GM23338 (cell line): ENCODE measurements at regions not wholly inside any gene's neighbourhood (a gene's known extent, or its start where the extent isn't known, plus 50 kb on each side); places are given as distances from the start of the nearest gene placed in this dataset.

ENCODE experiments used
- ATAC-seq: fragments of 200-7000 bp; cut with Tn5 transposase; 3 replicates; pipeline ENCODE4 v1.9.1; 2020
- DNase-seq: peaks from one replicate; pipeline ENCODE4 v3.0.0-alpha.2; 2015; ENCODE audit warnings: low spot score
- H2AFZ ChIP-seq: fragments of 200-600 bp; sonication (generic); 2 replicates; pipeline ENCODE4 v1.8.0; 2016; ENCODE audit warnings: antibody characterized with exemption, mild to moderate bottlenecking, moderate library complexity
- H3F3A ChIP-seq: fragments of 200-600 bp; sonication (generic); replicated peaks from 2 replicates; pipeline ENCODE4 v1.8.0; 2017; ENCODE audit warnings: antibody characterized with exemption, mixed run types, low read depth
- H3K27ac ChIP-seq: fragments of 200-600 bp; sonication (generic); 2 replicates; pipeline ENCODE4 v1.6.1; 2016; ENCODE audit warnings: low read depth
- H3K27me3 ChIP-seq: fragments of 200-600 bp; sonication (generic); 2 replicates; pipeline ENCODE4 v1.8.0; 2016; ENCODE audit warnings: mild to moderate bottlenecking, mixed run types, moderate library complexity; ENCODE audit not compliant: insufficient read depth
- H3K36me3 ChIP-seq: fragments of 200-600 bp; sonication (generic); 2 replicates; pipeline ENCODE4 v1.8.0; 2016; ENCODE audit warnings: mild to moderate bottlenecking; ENCODE audit not compliant: insufficient read depth
- H3K4me1 ChIP-seq: fragments of 200-600 bp; sonication (generic); 2 replicates; pipeline ENCODE4 v1.8.0; 2016; ENCODE audit warnings: mild to moderate bottlenecking, moderate library complexity; ENCODE audit not compliant: insufficient read depth
- H3K4me2 ChIP-seq: fragments of 200-600 bp; sonication (generic); 2 replicates; pipeline ENCODE4 v1.7.1; 2017; ENCODE audit warnings: mixed run types
- H3K4me3 ChIP-seq: fragments of 200-600 bp; sonication (generic); 2 replicates; pipeline ENCODE4 v1.6.1; 2016; ENCODE audit warnings: mixed run types
- H3K79me2 ChIP-seq: fragments of 200-600 bp; sonication (generic); replicated peaks from 2 replicates; pipeline ENCODE4 v1.8.0; 2017; ENCODE audit warnings: mild to moderate bottlenecking; ENCODE audit not compliant: insufficient read depth
- H3K9me2 ChIP-seq: fragments of 200-600 bp; sonication (generic); 2 replicates; pipeline ENCODE4 v1.8.0; 2017; ENCODE audit not compliant: insufficient read depth
- H4K20me1 ChIP-seq: fragments of 200-600 bp; sonication (generic); replicated peaks from 2 replicates; pipeline ENCODE4 v1.8.0; 2017; ENCODE audit warnings: mild to moderate bottlenecking; ENCODE audit not compliant: insufficient read depth
- H3K27ac Mint-ChIP-seq: 2 replicates; pipeline ENCODE4 v1.8.0; 2020; ENCODE audit warnings: inconsistent platforms, mild to moderate bottlenecking, moderate library complexity, mixed read lengths
- H3K27me3 Mint-ChIP-seq: 3 replicates; pipeline ENCODE4 v1.8.0; 2022; ENCODE audit warnings: low read depth, mild to moderate bottlenecking, moderate library complexity, mixed read lengths, inconsistent platforms; ENCODE audit not compliant: insufficient read depth, poor library complexity
- H3K36me3 Mint-ChIP-seq: 3 replicates; pipeline ENCODE4 v1.8.0; 2021; ENCODE audit warnings: low read depth, mild to moderate bottlenecking, inconsistent platforms, moderate library complexity, mixed read lengths
- H3K4me1 Mint-ChIP-seq: 3 replicates; pipeline ENCODE4 v1.8.0; 2020; ENCODE audit warnings: mild to moderate bottlenecking, inconsistent platforms, mixed read lengths
- H3K4me3 Mint-ChIP-seq: 3 replicates; pipeline ENCODE4 v1.8.0; 2021; ENCODE audit warnings: moderate library complexity, mild to moderate bottlenecking, inconsistent platforms, mixed read lengths
- H3K9me3 Mint-ChIP-seq: 3 replicates; pipeline ENCODE4 v1.8.0; 2020; ENCODE audit warnings: moderate library complexity, mild to moderate bottlenecking, inconsistent platforms, mixed read lengths
- CREB1 ChIP-seq: fragments of 250-450 bp; sonication (Bioruptor Pico); IDR thresholded peaks from 2 replicates; pipeline ENCODE4 v1.5.0; 2020; ENCODE audit warnings: low read depth, mild to moderate bottlenecking, moderate library complexity
- CTCF ChIP-seq, 2 experiments: fragments of 200-600 bp in 1 of 2; sonication (generic) in 1 of 2; conservative IDR thresholded peaks; 2 replicates each; pipeline versions ENCODE4 v1.5.1 to v1.6.1; 2016 to 2017; ENCODE audit warnings: antibody characterized with exemption in 2 of 2, low read depth in 2 of 2, mild to moderate bottlenecking in 2 of 2, moderate library complexity in 1 of 2
- ETS1 ChIP-seq: IDR thresholded peaks from 2 replicates; pipeline ENCODE4 v1.6.1; 2016; ENCODE audit warnings: antibody characterized with exemption
- EZH2 ChIP-seq: fragments of 200-600 bp; sonication (generic); IDR thresholded peaks from one replicate; pipeline ENCODE4 v1.8.0; 2017; ENCODE audit warnings: antibody characterized with exemption, mild to moderate bottlenecking, low read depth; ENCODE audit not compliant: unreplicated experiment
- EZH2phosphoT487 ChIP-seq: fragments of 200-600 bp; sonication (generic); IDR thresholded peaks from one replicate; pipeline ENCODE4 v1.8.1; 2018; ENCODE audit warnings: antibody characterized with exemption; ENCODE audit not compliant: unreplicated experiment
- JUNB ChIP-seq: IDR thresholded peaks from one replicate; pipeline ENCODE4 v1.6.1; 2016; ENCODE audit warnings: antibody characterized with exemption; ENCODE audit not compliant: unreplicated experiment
- NANOG ChIP-seq: IDR thresholded peaks from 2 replicates; pipeline ENCODE4 v1.6.1; 2016; ENCODE audit warnings: antibody characterized with exemption, borderline replicate concordance
- POLR2AphosphoS5 ChIP-seq: IDR thresholded peaks from 2 replicates; pipeline ENCODE4 v1.6.1; 2016; ENCODE audit warnings: antibody characterized with exemption, low read depth
- REST ChIP-seq: IDR thresholded peaks from one replicate; pipeline ENCODE4 v1.6.1; 2018; ENCODE audit warnings: antibody characterized with exemption; ENCODE audit not compliant: unreplicated experiment
- STAT1 ChIP-seq: IDR thresholded peaks from one replicate; pipeline ENCODE4 v1.6.1; 2016; ENCODE audit warnings: antibody characterized with exemption; ENCODE audit not compliant: unreplicated experiment
- ZNF114 ChIP-seq: fragments of 250-450 bp; sonication (Bioruptor Pico); IDR thresholded peaks from 2 replicates; pipeline ENCODE4 v1.5.0; 2020; ENCODE audit warnings: mild to moderate bottlenecking, moderate library complexity
- ZNF331 ChIP-seq: fragments of 250-450 bp; sonication (Bioruptor Pico); IDR thresholded peaks from 2 replicates; pipeline ENCODE4 v1.5.0; 2020; ENCODE audit warnings: low read depth, mild to moderate bottlenecking, moderate library complexity
- ZNF462 ChIP-seq: fragments of 250-450 bp; sonication (Bioruptor Pico); IDR thresholded peaks from 2 replicates; pipeline ENCODE4 v1.5.0; 2020; ENCODE audit warnings: mild to moderate bottlenecking, moderate library complexity

GRCh38 chr15:25182098-25182478 lies 227.3 kb downstream of the SNRPN start:
- no peaks in the 10 kb centered on the region for H3K4me1 Mint-ChIP-seq
- H3K27ac Mint-ChIP-seq, result no peak overlapping the region
- no peak overlapping the region for H3K4me3 Mint-ChIP-seq
- Histone ChIP-seq H3K9me2 (no peaks in the 10 kb centered on the region), H3K27ac (no peak overlapping the region), H3F3A (no peaks in the 10 kb centered on the region), H4K20me1 (no peaks in the 10 kb centered on the region), H3K4me2 (no peak overlapping the region), H3K36me3 (no peaks in the 10 kb centered on the region), H2AFZ (no peak overlapping the region), H3K27me3 (no peaks in the 10 kb centered on the region), H3K79me2 (no peaks in the 10 kb centered on the region), H3K4me1 (no peaks in the 10 kb centered on the region), H3K4me3 (no peak overlapping the region)
- TF ChIP-seq POLR2AphosphoS5 (no peak), ZNF462 (no peak), ETS1 (no peak), EZH2 (no peak), JUNB (no peak), REST (no peak), NANOG (no peak), EZH2phosphoT487 (no peak), ZNF114 (CRISPR knock-in tag) (no peak), STAT1 (no peak), ZNF331 (CRISPR knock-in tag) (no peak), CREB1 (CRISPR knock-in tag) (no peak), CTCF (conservative IDR thresholded peaks at IDR 0.05; ENCODE audit: low read depth in 2 of 2) (no peak)
- DNase-seq (no peak), ATAC-seq (no peak)
- peaks cover 96% of the 10 kb centered on the region for H3K9me3 Mint-ChIP-seq
- H3K36me3 Mint-ChIP-seq, result peaks cover 18% of the 10 kb centered on the region
- peaks cover 6% of the 10 kb centered on the region for H3K27me3 Mint-ChIP-seq
